Ovary (tissue), 7 donors: ENCODE measurements at regions not wholly inside any gene's neighbourhood (a gene's known extent, or its start where the extent isn't known, plus 50 kb on each side); places are given as distances from the start of the nearest gene placed in this dataset.

Experiments used
- DNase-seq, 5 donors: peaks; one replicate each; pipeline ENCODE4 v3.0.0-alpha.2; 2019 to 2020
- H3K27ac ChIP-seq, 2 donors: fragments of 200-600 bp; one replicate each; pipeline versions ENCODE4 v1.5.1 to v1.8.0; 2019 to 2022
- H3K27me3 ChIP-seq: fragments of 200-600 bp; one replicate; pipeline ENCODE4 v1.8.0; 2022
- H3K36me3 ChIP-seq: fragments of 200-600 bp; sonication (generic); one replicate; pipeline ENCODE4 v1.5.1; 2019
- H3K4me1 ChIP-seq: one replicate; pipeline ENCODE4 v1.8.1; 2013; ENCODE audit warnings: mild to moderate bottlenecking, moderate library complexity; ENCODE audit not compliant: insufficient read depth
- H3K4me3 ChIP-seq: fragments of 200-600 bp; sonication (generic); one replicate; pipeline ENCODE4 v1.5.1; 2017
- H3K9me3 ChIP-seq, 2 donors: fragments of 200-600 bp in 1 of 2; sonication (generic) in 1 of 2; one replicate each; pipeline versions ENCODE4 v1.5.1 to v1.8.1; 2013 to 2019; ENCODE audit warnings: mild to moderate bottlenecking in 1 of 2, moderate library complexity in 1 of 2
- CTCF ChIP-seq, 3 donors: fragments of 450-650 bp in 2 of 3; fragments of 200-600 bp in 1 of 3; IDR thresholded peaks; one replicate each; pipeline versions ENCODE4 v1.5.1 to v1.8.0; 2016 to 2022; ENCODE audit warnings: antibody characterized with exemption in 3 of 3, mild to moderate bottlenecking in 1 of 3
- EP300 ChIP-seq: sonication (generic); formaldehyde crosslinking; IDR thresholded peaks from one replicate; pipeline ENCODE4 v1.6.1; 2017; ENCODE audit warnings: antibody characterized with exemption
- POLR2A ChIP-seq: fragments of 450-650 bp; IDR thresholded peaks from one replicate; pipeline ENCODE4 v1.6.1; 2017; ENCODE audit warnings: antibody characterized with exemption, mild to moderate bottlenecking, moderate library complexity
- WGBS, 3 donors: extraction: QIAGEN DNeasy Blood & Tissue Kit in 1 of 3; methylation state at CpG; one replicate each; pipeline versions ENCODE4 v1.1.5 to v1.1.7; 2013 to 2017; 5-methylcytosine and 5-hydroxymethylcytosine counted together
- intact Hi-C, 4 donors: fragments of 100-400 bp; cut with DNase I; formaldehyde crosslinking; loops; one replicate each; pipeline versions ENCODE4 v1.11.0 to v1.15.1; 2022 to 2023
- donor health status: DM: no; HTN: no; CAD: no; lungs with moderate emphysema.
- donor health status: DM: no; HTN: no; CAD: no.
- donor health status: Bipolar disorder and iron deficiency.
- donor health status: DM: no; HTN: no; CAD: no.
- donor health status: DM: yes; HTN: yes; CAD: no.

GRCh38 chr1:5748286-5749225 is 243.7 kb downstream of the NPHP4 start:
- TF ChIP-seq CTCF (IDR thresholded peaks at IDR 0.05) = no peak
- TF ChIP-seq POLR2A = no peak
- no peak for TF ChIP-seq EP300
- no peak overlapping the region for H3K27ac ChIP-seq
- intact Hi-C loops = loop anchor here in 3 of 4 donors (5.0 to 10.0 kb wide), 3 partner anchors 234 to 1096 kb away; partner anchors contain the start of gene AJAP1 (in 1 of the 3)
- no peak overlapping the region for H3K4me3 ChIP-seq
- H3K9me3 ChIP-seq = no peaks in the 10 kb centered on the region
- WGBS, 3 donors = 78 to 85% (median 85%) methylated on average over 25 to 26 of the region's 26 CpGs
- no peaks in the 10 kb centered on the region for H3K4me1 ChIP-seq
- no peaks in the 10 kb centered on the region for H3K36me3 ChIP-seq
- no peak for DNase-seq
- no peaks in the 10 kb centered on the region for H3K27me3 ChIP-seq

- no peaks in the 10 kb centered on the region for H3K27me3 ChIP-seq
- intact Hi-C loops = loop anchor here in 3 of 4 donors (5.0 to 10.0 kb wide), 3 partner anchors 233 to 1095 kb away; partner anchors contain the start of gene AJAP1 (in 1 of the 3)
- no peaks in the 10 kb centered on the region for H3K36me3 ChIP-seq
- TF ChIP-seq EP300 (no peak), POLR2A (no peak), CTCF (IDR thresholded peaks at IDR 0.05) (no peak)
- no peaks in the 10 kb centered on the region for H3K9me3 ChIP-seq
- no peak for DNase-seq
- no peak overlapping the region for H3K4me3 ChIP-seq
- no peaks in the 10 kb centered on the region for H3K4me1 ChIP-seq
- WGBS, 3 donors = 67 to 76% (median 70%) methylated on average over 13 of the region's 13 CpGs
- no peak overlapping the region for H3K27ac ChIP-seq
Measured at GRCh38 chr1:5747426-5748285, 244.6 kb downstream of the NPHP4 start.

DNA sequence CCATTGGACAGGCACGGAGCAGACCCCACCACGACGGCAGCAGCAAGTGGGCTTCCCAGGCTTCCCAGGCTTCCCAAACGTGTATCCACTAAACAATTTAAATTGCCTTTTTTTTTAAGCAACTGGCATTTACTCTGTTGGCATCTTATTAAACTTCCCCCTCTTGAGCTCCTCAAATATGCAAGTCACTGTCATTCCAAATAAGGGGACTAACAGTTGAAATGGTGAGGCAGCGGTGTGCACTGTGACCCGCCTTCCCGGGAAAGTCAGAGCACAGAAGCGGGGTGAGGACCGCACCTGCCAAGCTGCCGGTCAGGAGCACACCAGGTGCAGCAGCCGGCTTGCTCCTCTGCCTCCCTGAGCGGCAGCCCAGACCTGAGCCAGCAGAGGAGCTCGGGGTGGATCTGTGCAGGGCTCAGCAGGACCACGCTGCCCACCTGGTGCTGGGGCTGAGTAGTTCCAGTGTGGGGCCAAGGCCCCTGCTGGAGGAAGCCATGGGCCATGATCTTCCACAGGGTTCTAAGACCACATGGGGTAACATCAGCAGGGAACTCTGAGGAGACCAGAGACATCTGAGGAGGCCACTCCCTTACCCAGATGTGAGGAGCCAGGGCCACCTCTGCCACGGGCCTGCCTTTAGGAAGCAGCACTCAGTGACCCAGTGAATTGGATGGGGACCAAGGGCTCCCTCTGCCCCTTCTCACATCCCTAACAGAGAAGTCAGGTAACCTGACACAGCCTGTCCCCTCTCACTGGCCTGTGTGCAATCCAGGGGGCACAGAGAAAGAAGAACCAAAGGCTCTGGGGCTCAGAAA is 245.4 kb downstream of the NPHP4 start:
- Histone ChIP-seq H3K4me1 (no peaks in the 10 kb centered on the region), H3K9me3 (no peaks in the 10 kb centered on the region), H3K36me3 (no peaks in the 10 kb centered on the region), H3K27ac (no peak overlapping the region), H3K4me3 (no peak overlapping the region), H3K27me3 (no peaks in the 10 kb centered on the region)
- 62 to 74% (median 63%) methylated on average over 15 of the region's 15 CpGs for WGBS, 3 donors
- TF ChIP-seq POLR2A = no peak
- TF ChIP-seq EP300 = no peak
- no peak for TF ChIP-seq CTCF (IDR thresholded peaks at IDR 0.05)
- DNase-seq = no peak
- intact Hi-C loops = loop anchor here in 3 of 4 donors (5.0 to 10.0 kb wide), 3 partner anchors 232 to 1095 kb away; partner anchors contain the start of gene AJAP1 (in 1 of the 3)
